GM03348 (cell line): ENCODE measurements at regions not wholly inside any gene's neighbourhood (a gene's known extent, or its start where the extent isn't known, plus 50 kb on each side); places are given as distances from the start of the nearest gene placed in this dataset.
A peak's percentile ranks its signal among the peaks of the same experiment; 100 is the strongest.

Experiments used
- DNase-seq: peaks from one replicate; pipeline ENCODE4 v3.0.0; 2012; ENCODE audit warnings: low spot score

DNA sequence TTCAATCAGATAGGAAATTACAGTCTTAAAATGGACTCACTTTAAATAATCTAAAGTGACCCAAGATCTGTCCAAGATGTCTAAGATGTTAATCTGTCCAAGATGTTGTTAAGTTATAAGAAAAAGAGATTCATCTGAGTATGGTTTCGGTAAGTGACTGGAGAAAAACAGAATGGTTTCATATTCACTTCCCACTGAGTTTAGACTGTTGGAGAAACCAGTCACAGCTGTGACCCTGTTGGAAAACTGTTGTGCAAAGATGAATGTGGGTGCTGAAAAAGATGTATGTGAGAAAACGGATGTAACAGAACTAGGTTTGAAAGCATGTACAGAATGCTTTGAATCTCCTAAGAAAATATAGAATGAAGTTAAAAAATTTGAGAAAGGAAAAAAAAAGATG lies 325.9 kb downstream of the COL12A1 start:
- no peak for DNase-seq

DNA sequence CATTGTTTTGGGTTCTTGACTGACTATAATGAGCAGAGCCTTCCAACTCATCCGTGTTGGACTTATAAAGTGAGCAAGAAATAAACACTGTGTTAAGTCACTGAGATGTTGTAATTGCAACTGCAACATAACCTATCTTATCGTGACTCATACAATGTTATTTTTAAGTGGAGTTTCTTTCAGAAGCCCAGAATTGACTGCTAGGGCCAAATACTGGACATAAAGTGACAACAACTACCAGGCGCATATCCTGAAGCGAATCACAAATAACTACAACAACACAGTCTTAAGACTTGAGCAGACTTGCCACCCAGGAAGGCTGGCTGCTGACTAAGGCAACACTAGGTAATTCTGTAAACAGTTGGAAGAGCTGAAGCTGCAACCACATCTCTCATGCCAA lies 326.6 kb downstream of the COL12A1 start:
- peak; percentile 54 for DNase-seq

DNA sequence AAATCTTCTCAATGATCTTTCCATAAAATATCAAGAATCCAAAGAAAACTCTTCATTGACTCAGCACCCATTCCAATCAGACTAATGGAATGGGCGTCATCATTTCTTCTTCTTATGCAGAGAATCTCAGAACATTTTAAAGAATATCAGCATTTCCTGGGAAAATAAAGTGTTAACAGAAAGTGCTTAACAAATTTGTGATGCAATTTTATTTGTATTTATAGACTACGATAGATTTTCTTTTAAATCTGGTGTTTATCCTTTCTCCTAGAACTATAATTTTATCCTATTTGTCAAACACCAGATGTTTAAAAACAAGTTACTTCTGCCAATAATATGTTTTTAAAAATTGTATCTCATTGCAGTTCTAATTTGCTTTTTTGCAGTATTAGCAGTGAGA lies 330.7 kb downstream of the COL12A1 start:
- DNase-seq, result no peak

DNA sequence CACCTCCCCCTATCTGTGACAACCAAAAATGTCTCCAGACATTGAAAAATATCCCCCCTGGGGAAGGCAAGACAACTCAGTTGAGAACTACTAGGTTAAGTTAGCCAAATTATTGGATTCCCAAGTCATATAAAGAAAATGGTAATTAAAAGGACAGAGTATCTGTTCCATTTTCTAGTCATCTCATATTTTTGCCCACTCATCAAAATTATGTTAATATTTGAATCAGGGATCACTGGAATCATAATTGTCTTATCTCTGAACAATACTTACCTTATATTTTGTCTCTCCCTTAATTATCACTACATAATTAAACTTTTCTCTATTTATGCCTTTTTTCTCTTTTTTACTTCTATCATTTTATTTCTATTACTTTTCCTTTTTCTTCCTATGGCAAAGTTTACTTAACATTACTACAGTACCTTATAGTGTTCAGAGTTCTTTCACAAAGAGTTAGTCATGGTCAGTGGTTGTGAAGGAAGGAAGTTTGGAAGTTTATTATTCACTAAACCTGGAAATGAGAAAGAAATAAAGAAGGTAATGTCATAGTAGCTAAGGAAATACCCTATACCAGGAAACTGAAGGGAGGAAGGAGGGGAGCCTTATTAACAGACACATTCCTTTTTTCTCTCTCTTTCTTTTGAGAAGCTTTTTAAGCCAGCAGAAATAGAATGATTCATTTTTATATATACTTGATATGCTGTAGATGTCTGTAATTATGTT lies 332.9 kb downstream of the COL12A1 start:
- no peak for DNase-seq

DNA sequence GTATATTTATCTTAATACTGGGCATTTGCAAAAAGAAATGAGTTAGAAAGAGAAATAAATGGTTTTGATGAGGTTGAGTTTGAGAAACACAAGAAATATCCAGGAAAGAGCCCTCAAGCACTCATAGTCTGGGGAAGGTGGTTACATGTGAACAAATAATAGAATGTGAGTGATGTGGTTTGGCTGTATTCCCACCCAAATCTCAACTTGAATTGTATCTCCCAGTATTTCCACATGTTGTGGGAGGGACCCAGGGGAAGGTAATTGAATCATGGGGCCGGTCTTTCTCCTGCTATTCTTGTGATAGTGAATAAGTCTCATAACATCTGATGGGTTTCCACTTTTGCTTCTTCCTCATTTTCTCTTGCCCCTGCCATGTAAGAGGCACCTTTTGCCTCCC lies 334.1 kb downstream of the COL12A1 start:
- DNase-seq, result no peak

DNA sequence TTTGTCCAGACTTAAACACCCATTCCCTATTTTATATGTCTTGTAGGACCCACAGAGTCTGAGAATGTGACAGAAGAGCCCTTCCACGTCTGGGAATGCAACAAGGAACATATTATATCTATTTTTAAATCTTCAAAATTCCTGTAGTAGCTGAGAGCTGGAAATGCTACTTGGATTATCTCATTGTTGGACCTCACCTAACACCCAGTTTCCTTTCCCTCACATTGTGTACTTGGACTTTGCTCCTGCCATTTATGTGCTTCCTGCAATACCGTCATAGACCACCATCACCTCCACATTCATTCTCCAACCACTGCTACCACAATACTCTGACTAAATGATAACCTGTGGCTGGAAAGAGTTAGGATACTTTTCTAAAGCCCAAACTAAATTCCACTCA lies 335.4 kb downstream of the COL12A1 start:
- no peak for DNase-seq

DNA sequence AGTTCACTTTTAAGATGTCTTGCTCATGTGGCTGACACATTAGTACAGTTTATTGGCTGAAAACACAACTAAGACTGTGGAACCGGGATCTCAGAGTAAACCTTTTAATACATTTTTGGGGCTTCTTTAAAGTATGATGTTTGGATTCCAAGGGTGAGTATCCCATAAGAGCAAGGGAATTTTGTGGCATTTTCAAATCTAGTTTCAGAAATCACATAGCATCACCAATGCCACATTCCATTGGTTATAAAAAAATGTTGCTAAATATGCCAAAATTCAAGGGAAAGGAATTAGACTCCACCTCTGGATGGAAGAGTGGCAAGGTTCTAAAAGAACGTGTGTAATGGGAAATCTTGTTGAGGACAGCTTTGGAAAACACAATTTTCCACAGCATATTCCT lies 338.6 kb downstream of the COL12A1 start:
- DNase-seq, result peak; percentile 35

DNA sequence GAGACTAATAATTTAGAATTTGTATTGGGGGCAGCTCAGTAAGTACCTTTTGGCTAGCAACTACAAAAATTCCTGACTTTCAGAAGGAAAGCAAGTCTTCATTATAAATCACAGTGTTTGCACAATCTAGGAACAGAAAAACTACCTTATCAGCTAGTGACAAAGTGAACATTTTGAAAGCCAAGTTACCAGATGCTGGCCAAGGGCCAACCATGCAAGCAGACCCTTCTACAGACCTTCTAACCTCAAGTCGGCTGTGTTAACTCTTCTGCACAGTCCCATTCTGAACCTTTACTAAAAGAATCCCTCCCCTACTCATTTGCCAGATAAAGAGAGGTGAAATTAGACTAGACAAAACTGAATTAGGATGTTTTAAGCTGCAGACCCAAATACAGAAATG lies 341.9 kb downstream of the COL12A1 start:
- DNase-seq, result no peak

DNA sequence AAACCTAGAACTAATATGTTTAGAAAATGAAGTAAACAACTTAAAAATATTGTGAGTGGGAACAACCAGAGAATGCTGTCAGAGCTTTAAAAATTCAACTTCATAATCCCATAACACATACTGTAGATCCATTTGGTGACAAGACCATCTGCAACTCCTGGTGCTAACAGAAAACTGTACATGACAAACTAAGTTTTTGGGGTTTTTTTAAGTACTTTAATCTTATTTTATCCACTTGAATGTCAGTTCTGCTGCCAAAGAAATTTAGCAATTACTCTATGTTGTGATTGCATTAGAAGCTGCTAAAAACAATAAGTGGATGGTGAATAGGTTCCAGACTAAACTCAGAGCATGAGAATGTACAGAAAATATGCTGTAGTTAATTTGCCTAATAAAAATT lies 345.4 kb downstream of the COL12A1 start:
- no peak for DNase-seq

DNA sequence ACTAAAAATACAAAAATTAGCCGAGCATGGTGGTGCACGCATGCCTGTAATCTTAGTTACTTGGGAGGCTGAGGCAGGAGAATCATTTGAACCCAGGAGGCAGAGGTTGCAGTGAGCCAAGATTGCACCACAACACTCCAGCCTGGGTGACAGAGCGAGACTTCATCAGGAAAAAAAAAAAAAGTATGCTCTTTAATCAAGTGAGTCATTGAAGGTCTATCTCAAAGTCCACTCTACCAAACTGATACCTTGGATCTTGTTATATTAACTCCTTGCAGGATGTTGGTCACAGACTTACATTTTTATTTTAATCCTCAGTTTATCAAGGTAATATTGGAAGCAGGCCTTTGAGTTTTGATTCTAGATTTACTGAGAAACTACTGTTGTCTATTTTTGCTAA lies 348.7 kb downstream of the COL12A1 start:
- DNase-seq, result no peak

DNA sequence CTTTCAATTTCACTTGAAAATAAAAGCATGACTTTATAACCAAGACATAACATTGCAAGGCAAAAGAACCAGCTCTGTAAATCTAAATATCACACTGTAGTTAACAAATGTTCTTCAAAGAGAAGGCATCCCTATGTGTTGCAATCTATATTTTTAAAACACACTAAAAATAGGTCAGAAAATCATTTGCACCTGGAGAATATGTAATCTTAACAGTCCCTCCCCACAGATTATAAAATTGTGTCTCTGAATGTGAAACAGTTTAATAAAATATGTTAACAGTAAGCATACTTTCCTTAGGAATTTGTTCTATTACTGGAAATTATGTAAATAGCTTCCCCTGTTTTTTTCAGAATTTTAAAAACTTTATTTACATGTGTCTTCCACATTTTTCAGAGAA lies 351.9 kb downstream of the COL12A1 start:
- DNase-seq, result no peak

DNA sequence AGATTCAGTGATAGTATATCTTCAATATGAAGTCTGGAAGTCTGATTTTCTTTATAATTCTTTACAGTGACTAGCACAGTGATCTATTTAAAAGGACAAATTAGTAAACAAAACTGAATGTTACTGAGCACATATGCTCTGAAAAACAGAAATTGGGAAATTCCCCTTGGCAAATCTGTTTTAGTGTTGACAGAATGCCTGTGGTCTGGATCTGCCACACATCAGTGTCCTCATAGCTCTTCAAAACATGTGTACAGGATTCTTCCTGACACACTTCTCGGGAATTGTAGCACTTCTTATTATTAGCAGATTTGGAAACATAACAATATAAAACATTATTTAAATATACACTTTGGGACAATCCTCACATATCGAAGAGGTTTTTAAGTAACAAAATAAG lies 354.3 kb downstream of the COL12A1 start:
- DNase-seq, result peak; percentile 78

DNA sequence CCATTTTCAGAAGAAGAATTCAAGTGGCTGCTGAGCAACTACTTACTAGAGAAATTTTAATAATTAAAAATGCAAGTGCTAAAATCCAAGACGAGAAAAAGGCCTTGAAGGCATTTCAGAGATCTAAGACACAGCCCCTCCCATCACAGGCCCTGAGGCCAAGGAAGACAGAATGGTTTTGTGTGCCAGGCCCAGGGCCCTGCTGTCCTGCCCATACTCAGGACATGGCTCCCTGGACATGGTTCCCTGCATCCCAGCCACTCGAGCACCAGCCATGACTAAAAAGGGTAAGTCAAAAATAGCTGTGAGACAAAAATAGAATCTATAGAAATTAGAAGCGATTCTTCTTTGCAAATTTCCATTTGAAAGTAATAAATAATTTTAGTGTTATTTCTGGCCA lies 364.9 kb downstream of the COL12A1 start:
- no peak for DNase-seq

DNA sequence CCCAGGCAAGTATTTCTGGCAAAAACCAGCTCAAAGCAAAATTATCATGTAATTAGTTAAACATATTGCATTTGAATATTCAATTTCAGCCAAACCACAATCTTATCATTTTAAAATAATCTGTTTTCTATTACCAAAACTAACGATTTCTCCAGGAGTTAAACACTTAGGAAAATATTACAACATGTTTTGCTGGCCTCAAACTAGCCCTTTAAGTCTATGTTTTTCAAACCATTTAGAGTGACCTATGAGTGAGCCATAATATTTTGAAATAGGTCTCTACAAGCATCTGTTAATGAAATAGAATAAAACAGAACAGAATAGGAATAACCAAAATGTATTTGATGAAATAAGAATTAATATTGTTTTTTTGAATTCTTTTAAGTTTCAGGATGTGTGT lies 370.9 kb downstream of the COL12A1 start:
- peak; percentile 20 for DNase-seq

DNA sequence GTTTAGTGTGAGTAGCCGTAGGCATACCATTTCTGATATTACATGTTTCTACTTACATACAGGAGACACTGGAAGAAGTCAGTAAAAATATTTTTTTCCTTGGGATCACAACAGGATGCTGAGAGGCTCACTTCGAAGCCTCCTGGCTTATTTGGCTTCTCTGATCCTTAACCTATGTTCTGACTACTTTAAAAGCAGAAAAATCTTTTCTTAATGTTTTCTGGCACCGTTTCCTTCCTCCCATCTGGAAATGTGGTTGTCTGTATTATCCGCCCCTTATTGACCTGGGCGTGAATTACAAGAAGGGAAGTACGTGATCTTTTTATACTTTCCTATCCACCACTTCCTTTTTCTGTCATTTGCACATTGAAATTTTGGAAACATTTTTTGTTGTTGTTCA lies 379.6 kb downstream of the COL12A1 start:
- DNase-seq, result peak; percentile 32

DNA sequence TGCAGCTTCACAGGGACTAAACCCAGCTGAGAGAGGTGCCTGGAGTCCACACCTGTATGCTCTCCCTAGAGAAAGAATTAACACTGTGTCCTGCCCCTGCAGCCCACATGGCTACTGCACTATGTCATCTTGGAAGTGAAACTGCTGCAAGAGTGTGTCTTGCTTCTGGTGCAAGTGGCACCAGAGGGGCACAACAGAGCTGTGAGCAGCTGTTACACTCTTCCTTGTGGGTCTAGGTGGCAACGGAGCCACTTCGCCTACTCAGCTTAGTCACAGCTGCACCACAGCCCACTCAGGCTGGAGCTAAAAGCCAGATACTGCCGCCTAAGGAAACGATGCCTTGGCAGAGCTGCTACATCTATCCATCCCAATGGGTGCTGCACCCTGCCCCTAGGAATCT lies 391.4 kb downstream of the COL12A1 start:
- no peak for DNase-seq

DNA sequence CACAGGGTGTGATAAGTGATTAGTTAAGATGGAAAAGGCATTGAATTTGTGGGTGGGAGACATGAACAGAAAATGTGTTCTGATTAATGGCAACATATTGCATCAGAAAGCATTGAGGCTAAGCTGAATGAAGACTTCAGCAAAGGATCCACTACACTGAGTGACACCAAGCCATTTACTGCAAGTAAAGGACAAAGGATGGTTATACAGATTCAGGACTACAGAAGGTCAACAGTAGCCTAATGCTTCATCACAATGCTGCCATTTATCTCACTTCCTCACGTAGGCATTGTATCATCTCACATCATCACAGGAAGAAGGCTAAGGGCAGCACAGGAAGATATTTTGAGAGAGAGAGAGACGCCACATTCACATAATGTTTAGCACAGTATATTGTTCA lies 398.2 kb downstream of the COL12A1 start:
- DNase-seq, result no peak

DNA sequence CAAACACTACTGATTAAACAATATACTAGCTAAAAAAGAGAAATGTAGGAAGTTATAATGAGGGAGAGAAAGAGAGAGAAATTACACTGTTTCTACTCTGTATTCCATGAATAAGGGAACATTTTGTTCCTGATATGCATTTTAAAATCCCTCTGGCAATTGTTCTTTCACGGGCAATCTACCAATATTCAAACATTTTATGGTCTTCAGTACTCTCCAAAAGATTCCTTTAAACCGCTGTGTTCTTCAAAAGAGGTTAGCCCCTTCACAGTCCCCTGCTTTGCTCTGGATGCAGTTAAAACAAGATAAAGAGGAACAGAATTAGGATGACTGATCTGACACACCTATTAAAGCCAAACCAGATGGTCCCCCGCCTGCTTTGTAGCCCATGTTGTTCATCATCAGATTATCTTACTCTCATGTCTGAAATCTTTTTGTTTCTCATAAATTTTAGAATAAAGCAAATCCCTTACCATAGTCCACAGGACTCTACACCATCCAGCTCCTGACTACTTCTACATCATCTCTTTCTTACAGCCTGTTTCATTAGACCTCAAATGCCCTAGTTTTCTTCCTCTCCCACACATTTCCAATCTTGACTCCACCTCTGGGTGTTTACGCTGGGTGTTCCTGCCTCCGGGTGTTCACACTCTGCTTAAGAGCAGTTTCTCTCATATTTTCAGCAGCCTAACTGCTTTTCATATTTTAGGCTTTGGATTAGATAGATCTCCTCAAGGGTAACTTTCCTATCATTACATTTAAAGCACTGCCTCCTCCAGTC lies 399.7 kb downstream of the COL12A1 start:
- DNase-seq, result peak; percentile 30

DNA sequence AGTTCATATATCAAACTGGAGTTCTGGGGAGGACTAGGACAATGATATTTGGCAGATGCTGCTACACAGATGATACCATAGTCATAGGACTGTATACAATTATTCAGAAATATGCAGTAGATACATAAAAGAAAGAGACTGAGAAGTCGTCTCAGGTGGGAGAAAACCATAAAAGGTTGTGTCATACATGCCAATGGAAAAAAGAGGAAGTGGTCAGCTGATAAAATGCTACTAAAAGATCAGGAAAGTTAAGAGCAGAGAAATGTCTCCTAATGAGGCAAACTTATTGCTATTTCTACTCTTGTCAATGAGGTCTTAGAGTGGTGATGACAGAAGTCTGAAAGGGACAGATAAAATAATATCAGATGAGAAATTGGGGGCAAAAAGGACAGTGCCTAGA lies 407.6 kb downstream of the COL12A1 start:
- DNase-seq, result no peak

DNA sequence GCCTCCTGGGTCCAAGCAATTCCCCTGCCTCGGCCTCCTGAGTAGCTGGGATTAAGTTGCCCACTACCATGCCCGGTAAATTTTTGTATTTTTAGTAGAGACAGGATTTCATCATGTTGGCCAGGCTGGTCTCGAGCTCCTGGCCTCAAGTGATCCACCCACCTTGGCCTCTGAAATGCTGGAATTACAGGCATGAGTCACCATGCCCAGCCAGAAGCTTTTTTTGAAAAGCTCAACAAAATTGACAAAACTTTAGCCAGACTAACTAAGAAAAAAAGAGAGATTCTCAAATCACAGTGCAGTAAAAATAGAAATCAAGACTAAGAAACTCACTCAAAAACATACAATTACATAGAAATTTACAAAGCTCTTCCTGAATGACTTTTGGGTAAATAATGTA lies 420.6 kb downstream of the COL12A1 start:
- DNase-seq, result no peak

DNA sequence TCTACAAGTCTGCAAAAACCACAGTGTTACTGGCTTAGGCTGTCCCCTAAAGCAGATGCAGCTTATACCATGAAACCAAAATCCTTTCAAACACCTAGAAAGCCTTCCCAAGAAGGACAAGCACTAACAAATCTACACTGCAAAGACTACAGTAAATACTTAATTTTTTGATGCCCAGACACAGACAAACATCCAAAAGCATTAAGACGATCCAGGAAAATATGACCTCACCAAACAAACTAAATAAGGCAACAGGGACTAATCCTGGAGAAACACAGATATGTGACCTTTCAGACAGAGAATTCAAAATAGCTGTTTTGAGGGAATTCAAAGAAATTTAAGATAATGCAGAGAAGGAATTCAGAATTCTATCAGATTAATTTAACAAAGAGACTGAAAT lies 423.5 kb downstream of the COL12A1 start:
- no peak for DNase-seq

DNA sequence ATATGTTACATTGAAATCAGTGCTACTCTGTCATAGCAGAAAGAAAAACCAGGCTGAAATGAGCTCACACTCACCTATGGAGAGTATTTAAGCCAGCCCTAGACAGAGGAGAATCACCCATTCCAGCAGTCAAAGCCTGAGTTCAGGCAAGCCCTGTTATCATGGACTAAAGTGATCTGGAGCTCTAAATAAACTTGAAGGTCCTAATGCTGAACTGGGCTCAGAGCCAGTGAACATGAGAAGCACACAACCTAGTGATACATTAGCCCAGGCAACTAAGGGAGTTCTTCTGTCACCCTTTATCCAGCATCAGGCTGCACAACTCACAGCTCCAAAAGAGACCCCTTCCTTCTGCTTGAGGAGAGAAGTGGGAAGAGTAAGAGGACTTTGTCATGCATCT lies 425.0 kb downstream of the COL12A1 start:
- no peak for DNase-seq

DNA sequence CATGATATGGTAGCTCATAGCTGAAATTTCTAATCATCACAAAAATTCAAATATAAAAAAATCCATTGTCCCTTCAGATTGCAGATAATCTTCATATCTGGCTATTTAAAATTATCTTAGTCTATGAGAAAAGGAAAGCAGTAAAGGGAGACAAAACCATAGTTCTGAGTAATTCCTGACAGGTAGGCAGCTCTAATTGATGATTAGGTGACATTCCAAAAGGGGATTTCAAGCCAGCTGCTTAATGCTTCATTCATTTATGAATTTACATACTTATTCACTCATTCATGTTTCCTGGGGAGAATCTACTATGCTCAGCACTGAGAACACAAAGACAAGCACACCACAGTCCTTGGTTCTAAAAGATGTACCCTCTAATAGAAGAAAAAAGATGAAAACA lies 437.1 kb downstream of the COL12A1 start:
- DNase-seq, result no peak

DNA sequence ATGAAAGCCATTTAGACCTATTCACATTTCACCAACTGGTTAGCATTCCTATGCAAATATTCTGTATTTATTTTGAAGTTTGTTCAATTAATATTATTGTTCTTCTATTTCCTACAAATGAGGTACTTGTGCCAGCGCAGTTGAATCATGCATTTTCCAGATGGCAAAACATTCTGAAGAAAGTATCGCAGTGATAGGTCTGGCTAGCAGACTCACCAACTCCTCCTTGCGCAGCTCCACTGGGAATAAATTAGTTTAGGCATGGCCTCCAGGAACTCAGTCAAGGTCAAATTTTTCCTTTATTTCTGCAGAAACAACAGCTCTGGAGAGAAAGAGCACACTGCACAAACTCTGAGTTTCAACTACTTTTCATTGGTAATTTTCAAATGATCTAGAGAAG lies 437.7 kb downstream of the COL12A1 start:
- DNase-seq, result peak; percentile 33
